Mucosa of stomach (tissue), 1 donor: ENCODE measurements at regions not wholly inside any gene's neighbourhood (a gene's known extent, or its start where the extent isn't known, plus 50 kb on each side); places are given as distances from the start of the nearest gene placed in this dataset.

Source experiments
- H3K27me3 ChIP-seq: one replicate; pipeline ENCODE4 v1.7.0; 2013; ENCODE audit warnings: mild to moderate bottlenecking, low read length; ENCODE audit not compliant: control insufficient read depth, insufficient read depth
- H3K36me3 ChIP-seq: one replicate; pipeline ENCODE4 v1.7.0; 2013; ENCODE audit warnings: low read length; ENCODE audit not compliant: control insufficient read depth, insufficient read depth
- H3K4me1 ChIP-seq: one replicate; pipeline ENCODE4 v1.7.0; 2013; ENCODE audit warnings: mild to moderate bottlenecking, low read length; ENCODE audit not compliant: control insufficient read depth, insufficient read depth
- H3K4me3 ChIP-seq: one replicate; pipeline ENCODE4 v1.7.0; 2013; ENCODE audit warnings: low read length
- H3K9ac ChIP-seq: one replicate; pipeline ENCODE4 v1.7.0; 2013; ENCODE audit warnings: mild to moderate bottlenecking, low read length, moderate library complexity
- H3K9me3 ChIP-seq: one replicate; pipeline ENCODE4 v1.7.0; 2013; ENCODE audit warnings: mild to moderate bottlenecking, low read length, moderate library complexity; ENCODE audit not compliant: control insufficient read depth
- donor health status: Pancreatic carcinoma.

GRCh38 chr10:78363190-78363589 lies 329.5 kb downstream of the RPS24 start:
- H3K27me3 ChIP-seq = peaks cover 9% of the 10 kb centered on the region
- H3K9me3 ChIP-seq = no peaks in the 10 kb centered on the region
- H3K4me3 ChIP-seq = no peak overlapping the region
- H3K9ac ChIP-seq = no peak overlapping the region
- H3K36me3 ChIP-seq = no peaks in the 10 kb centered on the region
- H3K4me1 ChIP-seq = no peaks in the 10 kb centered on the region

GRCh38 chr10:78365694-78366093 lies 332.0 kb downstream of the RPS24 start:
- no peaks in the 10 kb centered on the region for H3K9me3 ChIP-seq
- no peak overlapping the region for H3K4me3 ChIP-seq
- H3K4me1 ChIP-seq = no peaks in the 10 kb centered on the region
- H3K27me3 ChIP-seq = peaks cover 9% of the 10 kb centered on the region
- H3K36me3 ChIP-seq = no peaks in the 10 kb centered on the region
- H3K9ac ChIP-seq = no peak overlapping the region

DNA sequence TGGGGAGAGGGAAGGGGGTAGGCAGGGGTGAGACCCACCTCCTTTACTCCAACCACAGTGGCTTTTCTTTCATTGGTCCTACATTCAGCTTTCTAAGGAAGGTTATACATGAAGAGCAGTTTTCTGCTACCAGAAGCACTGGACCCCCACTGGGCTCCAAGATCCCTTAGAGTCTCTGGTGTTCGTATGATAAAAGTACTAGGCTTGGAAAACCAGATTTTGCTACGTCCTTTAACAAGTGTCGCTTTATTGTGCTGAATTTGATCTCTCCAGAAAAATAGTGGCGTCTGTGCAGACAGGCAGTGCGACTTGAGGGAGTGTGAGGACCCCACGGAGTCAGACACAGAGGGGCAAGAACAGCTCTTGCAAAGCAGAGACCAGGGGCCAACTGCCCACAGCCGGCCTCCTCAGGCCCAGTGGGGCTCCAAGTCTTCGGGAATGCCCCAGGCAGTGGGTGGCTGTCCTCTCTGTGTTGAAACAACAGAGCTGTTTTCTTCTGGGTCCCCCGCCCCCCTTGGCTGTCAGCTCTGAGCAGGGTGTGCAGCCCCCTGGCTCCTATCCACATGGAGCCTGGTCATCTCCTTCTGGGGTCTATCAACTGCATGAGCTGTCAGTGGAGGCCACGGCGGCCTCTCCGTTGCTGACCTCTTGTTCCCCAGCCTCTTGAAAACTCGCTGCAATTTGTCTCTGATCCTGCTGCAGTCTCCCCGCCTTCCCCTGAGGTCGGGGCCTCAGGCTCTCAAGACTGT lies 333.2 kb downstream of the RPS24 start:
- Histone ChIP-seq H3K36me3 (no peaks in the 10 kb centered on the region), H3K9ac (no peak overlapping the region), H3K4me3 (no peak overlapping the region), H3K9me3 (no peaks in the 10 kb centered on the region), H3K4me1 (no peaks in the 10 kb centered on the region), H3K27me3 (peaks cover 14% of the 10 kb centered on the region)

GRCh38 chr10:78367751-78368150 lies 334.1 kb downstream of the RPS24 start:
- Histone ChIP-seq H3K9ac (no peak overlapping the region), H3K4me3 (no peak overlapping the region), H3K27me3 (peaks cover 14% of the 10 kb centered on the region), H3K4me1 (no peaks in the 10 kb centered on the region), H3K9me3 (no peaks in the 10 kb centered on the region), H3K36me3 (no peaks in the 10 kb centered on the region)

- Histone ChIP-seq H3K4me1 (no peaks in the 10 kb centered on the region), H3K27me3 (peaks cover 9% of the 10 kb centered on the region), H3K4me3 (no peak overlapping the region), H3K9ac (no peak overlapping the region), H3K36me3 (no peaks in the 10 kb centered on the region), H3K9me3 (no peaks in the 10 kb centered on the region)
Observed at GRCh38 chr10:78371136-78371535, 337.5 kb downstream of the RPS24 start.

- no peaks in the 10 kb centered on the region for H3K36me3 ChIP-seq
- H3K9me3 ChIP-seq = no peaks in the 10 kb centered on the region
- H3K4me3 ChIP-seq = no peak overlapping the region
- peaks cover 8% of the 10 kb centered on the region for H3K27me3 ChIP-seq
- no peaks in the 10 kb centered on the region for H3K4me1 ChIP-seq
- H3K9ac ChIP-seq = no peak overlapping the region
Observed at GRCh38 chr10:78372806-78373205, 339.1 kb downstream of the RPS24 start.

GRCh38 chr10:78374331-78375028 lies 340.8 kb downstream of the RPS24 start:
- H3K4me1 ChIP-seq = no peaks in the 10 kb centered on the region
- H3K9me3 ChIP-seq = no peaks in the 10 kb centered on the region
- H3K27me3 ChIP-seq = peaks cover 5% of the 10 kb centered on the region
- no peak overlapping the region for H3K4me3 ChIP-seq
- no peak overlapping the region for H3K9ac ChIP-seq
- H3K36me3 ChIP-seq = no peaks in the 10 kb centered on the region

- no peak overlapping the region for H3K4me3 ChIP-seq
- no peaks in the 10 kb centered on the region for H3K9me3 ChIP-seq
- H3K36me3 ChIP-seq = no peaks in the 10 kb centered on the region
- peaks cover under 1% of the 10 kb centered on the region for H3K27me3 ChIP-seq
- H3K4me1 ChIP-seq = no peaks in the 10 kb centered on the region
- H3K9ac ChIP-seq = no peak overlapping the region
Observed at GRCh38 chr10:78375854-78376785, 342.5 kb downstream of the RPS24 start.

DNA sequence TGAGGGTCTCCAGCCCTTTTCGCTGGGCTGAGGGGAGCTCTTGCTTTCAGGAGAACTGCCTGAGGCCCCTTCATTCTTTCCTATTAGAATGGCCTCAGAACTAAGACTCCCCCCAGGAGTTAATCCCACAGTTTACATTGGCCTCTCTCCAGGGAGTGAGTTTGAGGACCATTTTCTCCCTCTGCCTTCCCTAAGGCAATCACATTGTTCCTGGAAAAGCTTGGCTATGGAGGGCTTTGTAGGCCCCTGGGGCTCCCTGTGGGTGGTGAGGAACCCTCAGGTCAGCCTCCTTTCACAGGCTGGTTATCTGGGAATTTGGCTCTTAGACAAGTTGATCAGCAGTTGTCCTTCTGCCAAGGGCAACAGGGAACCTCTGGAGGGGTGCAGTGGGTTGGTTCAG lies 343.7 kb downstream of the RPS24 start:
- H3K9ac ChIP-seq = no peak overlapping the region
- no peaks in the 10 kb centered on the region for H3K9me3 ChIP-seq
- H3K36me3 ChIP-seq = no peaks in the 10 kb centered on the region
- H3K27me3 ChIP-seq = no peaks in the 10 kb centered on the region
- H3K4me3 ChIP-seq = no peak overlapping the region
- H3K4me1 ChIP-seq = no peaks in the 10 kb centered on the region

DNA sequence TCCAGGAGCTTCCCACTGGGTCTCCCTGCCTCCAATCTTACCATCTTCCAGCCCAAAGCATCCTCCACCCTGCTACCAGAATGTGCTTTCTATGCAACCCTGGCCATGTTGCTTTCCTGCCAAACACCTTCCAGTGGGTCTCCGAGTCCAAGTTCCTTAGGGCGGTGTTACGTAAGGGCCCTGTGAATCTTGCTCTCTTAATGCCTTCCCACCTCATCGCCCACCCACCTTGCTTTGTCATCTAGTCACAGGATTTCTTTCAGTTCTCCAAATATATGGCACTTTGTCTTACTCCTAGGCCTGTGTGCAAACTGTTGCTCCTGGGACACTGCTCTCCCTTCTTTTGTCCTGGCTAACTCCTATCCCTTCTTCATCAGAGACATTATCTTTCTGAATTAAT lies 344.5 kb downstream of the RPS24 start:
- Histone ChIP-seq H3K4me3 (no peak overlapping the region), H3K9me3 (no peaks in the 10 kb centered on the region), H3K36me3 (no peaks in the 10 kb centered on the region), H3K27me3 (no peaks in the 10 kb centered on the region), H3K9ac (no peak overlapping the region), H3K4me1 (no peaks in the 10 kb centered on the region)

- Histone ChIP-seq H3K4me1 (no peaks in the 10 kb centered on the region), H3K9me3 (no peaks in the 10 kb centered on the region), H3K27me3 (no peaks in the 10 kb centered on the region), H3K36me3 (no peaks in the 10 kb centered on the region), H3K9ac (no peak overlapping the region), H3K4me3 (no peak overlapping the region)
Observed at GRCh38 chr10:78381107-78381506, 347.4 kb downstream of the RPS24 start.

DNA sequence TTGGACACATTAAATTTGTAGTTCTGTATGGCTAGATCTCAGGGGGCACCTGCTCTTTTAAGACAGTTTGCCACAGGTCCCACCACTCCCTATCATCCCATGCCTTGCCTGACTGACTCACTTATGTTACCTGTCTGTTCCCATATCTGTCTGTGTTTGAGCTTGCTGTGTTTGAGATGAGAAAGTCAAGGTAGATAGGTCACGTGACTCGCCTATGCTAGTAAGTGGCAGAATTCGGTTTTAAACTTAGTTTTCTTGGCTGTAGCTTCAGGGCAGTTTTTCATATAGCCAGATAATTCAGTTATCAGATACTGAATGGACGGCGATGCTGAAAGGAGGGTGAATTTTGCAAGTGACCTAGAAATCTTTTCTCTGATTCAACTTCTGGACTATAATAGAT lies 348.4 kb downstream of the RPS24 start:
- Histone ChIP-seq H3K9me3 (no peaks in the 10 kb centered on the region), H3K9ac (no peak overlapping the region), H3K4me1 (no peaks in the 10 kb centered on the region), H3K27me3 (no peaks in the 10 kb centered on the region), H3K4me3 (no peak overlapping the region), H3K36me3 (no peaks in the 10 kb centered on the region)
